ENCODE measurements at regions not wholly inside any gene's neighbourhood (a gene's known extent, or its start where the extent isn't known, plus 50 kb on each side); places are given as distances from the start of the nearest gene placed in this dataset.
"Not testable (repeated sequence)": the region's sequence is repeated elsewhere in the genome, so short reads cannot be mapped to it uniquely, and the experiment has no call there.

GRCh38 chrX:89034679-89035078, 287.7 kb downstream of the CPXCR1 start:
- DNase-seq = no peak

- no peak for DNase-seq
Observed at GRCh38 chrX:89053223-89053622, 306.2 kb downstream of the CPXCR1 start.

GRCh38 chrX:89099587-89099986, 352.6 kb downstream of the CPXCR1 start:
- not testable (repeated sequence) for DNase-seq

GRCh38 chrX:89124985-89125384, 378.0 kb downstream of the CPXCR1 start:
- no peak for DNase-seq
